ENCODE measurements at regions not wholly inside any gene's neighbourhood (a gene's known extent, or its start where the extent isn't known, plus 50 kb on each side); places are given as distances from the start of the nearest gene placed in this dataset.

GRCh38 chr16:55214974-55215494 lies 109.0 kb upstream of the IRX6 start:
- TF ChIP-seq CTCF (IDR thresholded peaks at IDR 0.05) (no peak), POLR2A (IDR thresholded peaks at IDR 0.05) (no peak)
